WERI-Rb-1 (cell line): ENCODE measurements at regions not wholly inside any gene's neighbourhood (a gene's known extent, or its start where the extent isn't known, plus 50 kb on each side); places are given as distances from the start of the nearest gene placed in this dataset.

Experiments used
- DNase-seq: peaks from one replicate; pipeline ENCODE4 v3.0.0-alpha.2; 2020
- H3K27ac ChIP-seq: fragments of 250-450 bp; sonication (Bioruptor Pico); 2 replicates; pipeline ENCODE4 v1.5.1; 2020; ENCODE audit warnings: mild to moderate bottlenecking, moderate library complexity
- H3K27me3 ChIP-seq: fragments of 250-450 bp; sonication (Bioruptor Pico); 2 replicates; pipeline ENCODE4 v1.5.1; 2021; ENCODE audit warnings: mild to moderate bottlenecking, low read depth, moderate library complexity; ENCODE audit not compliant: insufficient read depth, severe bottlenecking
- H3K36me3 ChIP-seq: fragments of 250-450 bp; sonication (Bioruptor Pico); 2 replicates; pipeline ENCODE4 v1.5.1; 2020; ENCODE audit warnings: mild to moderate bottlenecking, moderate library complexity
- H3K4me3 ChIP-seq: 2 replicates; pipeline ENCODE4 v1.5.1; 2011; ENCODE audit warnings: low read depth, mild to moderate bottlenecking, control low read depth, low read length
- H3K9me3 ChIP-seq: fragments of 250-450 bp; sonication (Bioruptor Pico); 2 replicates; pipeline ENCODE4 v1.5.1; 2021; ENCODE audit warnings: mild to moderate bottlenecking, moderate library complexity; ENCODE audit not compliant: severe bottlenecking
- CTCF ChIP-seq: IDR thresholded peaks from 2 replicates; pipeline ENCODE4 v1.5.1; 2011; ENCODE audit warnings: low read depth, mild to moderate bottlenecking, control low read depth, inconsistent platforms, low read length

- Histone ChIP-seq H3K36me3 (no peaks in the 10 kb centered on the region), H3K27ac (no peak overlapping the region), H3K4me3 (no peak overlapping the region), H3K27me3 (no peaks in the 10 kb centered on the region), H3K9me3 (no peaks in the 10 kb centered on the region)
- no peak for TF ChIP-seq CTCF
- no peak for DNase-seq
Observed at GRCh38 chr6:105494688-105495087, 91.8 kb upstream of the PREP start.

- no peak overlapping the region for H3K4me3 ChIP-seq
- H3K27ac ChIP-seq, result no peak overlapping the region
- no peak for DNase-seq
- H3K27me3 ChIP-seq, result no peaks in the 10 kb centered on the region
- no peaks in the 10 kb centered on the region for H3K36me3 ChIP-seq
- no peaks in the 10 kb centered on the region for H3K9me3 ChIP-seq
- TF ChIP-seq CTCF, result no peak
Observed at GRCh38 chr6:105493736-105494135, 90.9 kb upstream of the PREP start.

- no peak for TF ChIP-seq CTCF
- Histone ChIP-seq H3K36me3 (no peaks in the 10 kb centered on the region), H3K4me3 (no peak overlapping the region), H3K27me3 (no peaks in the 10 kb centered on the region), H3K27ac (no peak overlapping the region), H3K9me3 (no peaks in the 10 kb centered on the region)
- no peak for DNase-seq
Observed at GRCh38 chr6:105492706-105493673, 90.1 kb upstream of the PREP start.

GRCh38 chr6:105489216-105489530, 86.3 kb upstream of the PREP start:
- TF ChIP-seq CTCF, result no peak
- no peak overlapping the region for H3K4me3 ChIP-seq
- H3K36me3 ChIP-seq, result no peaks in the 10 kb centered on the region

GRCh38 chr6:105488516-105489215, 85.8 kb upstream of the PREP start:
- no peak for DNase-seq
- Histone ChIP-seq H3K27ac (no peak overlapping the region), H3K36me3 (no peaks in the 10 kb centered on the region), H3K9me3 (no peaks in the 10 kb centered on the region), H3K4me3 (no peak overlapping the region), H3K27me3 (no peaks in the 10 kb centered on the region)
- no peak for TF ChIP-seq CTCF

More at GRCh38 chr6:105489216-105489530, 86.3 kb upstream of the PREP start:
- Histone ChIP-seq H3K27ac (no peak overlapping the region), H3K27me3 (no peaks in the 10 kb centered on the region), H3K9me3 (no peaks in the 10 kb centered on the region)
- DNase-seq, result no peak
